ENCODE measurements at regions not wholly inside any gene's neighbourhood (a gene's known extent, or its start where the extent isn't known, plus 50 kb on each side); places are given as distances from the start of the nearest gene placed in this dataset.

DNA sequence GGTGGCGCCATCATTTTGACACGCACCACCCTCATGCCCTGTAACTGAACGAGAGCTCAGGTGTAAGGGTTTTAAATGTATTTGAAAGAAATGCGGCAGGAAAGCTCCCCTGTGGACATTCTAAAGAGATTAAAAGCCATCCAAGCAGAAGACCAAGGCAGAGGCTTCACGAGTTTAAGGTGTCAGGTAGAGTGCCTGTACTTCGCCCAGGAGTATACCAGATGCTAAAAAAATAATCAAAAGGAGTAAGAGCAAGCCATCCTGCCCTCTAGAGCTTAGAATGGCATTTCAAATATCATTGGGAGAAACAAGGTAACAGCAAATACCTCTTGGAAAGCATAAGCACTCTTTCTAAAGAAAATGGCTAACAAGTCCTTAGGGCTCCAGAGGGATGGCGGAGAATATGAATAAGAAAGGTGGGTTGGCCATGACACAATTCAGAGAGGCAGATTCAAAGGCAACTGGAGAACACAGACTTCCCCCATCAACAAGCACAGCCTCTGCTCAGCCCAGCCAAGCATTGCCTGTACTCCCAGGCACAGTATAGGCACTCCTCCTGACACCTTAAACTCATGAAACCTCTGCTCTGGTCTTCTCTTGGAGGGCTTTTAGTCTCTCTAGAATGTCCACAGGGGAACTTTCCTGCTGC lies 447.6 kb downstream of the SUCLA2 start:
- TF ChIP-seq MXI1 (IDR thresholded peaks at IDR 0.05; ENCODE audit: borderline replicate concordance, low read depth, low read length) (no peak), SMC3 (IDR thresholded peaks at IDR 0.05; ENCODE audit: low read depth, low read length) (no peak), MAFK (IDR thresholded peaks at IDR 0.05; ENCODE audit: low read depth, low read length) (no peak), POLR2A (IDR thresholded peaks at IDR 0.05; ENCODE audit: low read depth, low read length) (no peak), CTCF (conservative IDR thresholded peaks at IDR 0.05; ENCODE audit: low read depth, low read length) (no peak), USF2 (IDR thresholded peaks at IDR 0.05; ENCODE audit: low read depth, low read length) (no peak)
- TF ChIP-seq, protein P1, sequence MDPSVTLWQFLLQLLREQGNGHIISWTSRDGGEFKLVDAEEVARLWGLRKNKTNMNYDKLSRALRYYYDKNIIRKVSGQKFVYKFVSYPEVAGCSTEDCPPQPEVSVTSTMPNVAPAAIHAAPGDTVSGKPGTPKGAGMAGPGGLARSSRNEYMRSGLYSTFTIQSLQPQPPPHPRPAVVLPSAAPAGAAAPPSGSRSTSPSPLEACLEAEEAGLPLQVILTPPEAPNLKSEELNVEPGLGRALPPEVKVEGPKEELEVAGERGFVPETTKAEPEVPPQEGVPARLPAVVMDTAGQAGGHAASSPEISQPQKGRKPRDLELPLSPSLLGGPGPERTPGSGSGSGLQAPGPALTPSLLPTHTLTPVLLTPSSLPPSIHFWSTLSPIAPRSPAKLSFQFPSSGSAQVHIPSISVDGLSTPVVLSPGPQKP (IDR thresholded peaks at IDR 0.05; ENCODE audit: borderline replicate concordance, low read depth, low read length): no peak
